ENCODE measurements at regions not wholly inside any gene's neighbourhood (a gene's known extent, or its start where the extent isn't known, plus 50 kb on each side); places are given as distances from the start of the nearest gene placed in this dataset.
A peak's percentile ranks its signal among the peaks of the same experiment; 100 is the strongest.

DNA sequence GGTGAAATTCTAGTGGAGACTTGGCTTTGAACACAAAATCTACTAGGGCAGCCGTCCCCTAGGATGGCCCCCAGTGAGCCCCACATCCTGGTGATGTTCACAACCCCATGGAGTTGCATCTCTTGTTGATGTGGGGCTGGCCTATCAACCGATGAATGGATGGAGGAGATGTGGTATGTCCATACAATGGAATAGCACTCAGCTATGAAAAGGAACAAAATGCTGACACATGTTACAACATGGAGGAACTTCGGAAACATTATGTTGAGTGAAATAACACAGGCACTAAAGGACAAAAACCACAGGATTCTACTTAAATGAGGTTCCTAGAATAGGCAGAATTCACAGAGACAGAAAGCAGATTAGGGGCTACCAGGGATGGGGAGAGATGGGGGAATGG, 80.1 kb upstream of the ASAP2 start:
- Histone ChIP-seq H3K27me3 (ENCODE audit: control insufficient read depth in 1 of 2, insufficient read depth in 2 of 2, low read length in 2 of 2) (peaks cover 1 to 10% of the 10 kb centered on the region in 2 experiments; a peak in 1 of 5 replicates), H3K9ac (ENCODE audit: insufficient read depth, low read depth, low read length) (no peak overlapping the region), H3K4me2 (ENCODE audit: low read depth, low read length) (no peak overlapping the region), H3K4me1 (ENCODE audit: insufficient read depth, low read length) (no peaks in the 10 kb centered on the region), H3K36me3 (replicated peaks in 1 of 2; ENCODE audit: control insufficient read depth in 1 of 2, insufficient read depth in 2 of 2, low read length in 2 of 2) (no peaks in the 10 kb centered on the region), H3K79me2 (ENCODE audit: insufficient read depth, low read length) (no peaks in the 10 kb centered on the region), H3K27ac (ENCODE audit: extremely low read length, insufficient read depth, low read length) (no peak overlapping the region), H4K20me1 (ENCODE audit: insufficient read depth, low read length) (no peaks in the 10 kb centered on the region), H2AFZ (ENCODE audit: low read length) (no peak overlapping the region), H3K4me3 (replicated peaks in 1 of 3; ENCODE audit: insufficient read depth in 1 of 3, low read depth in 2 of 3, low read length in 3 of 3) (no peak overlapping the region), H3K9me3 (ENCODE audit: low read length) (no peaks in the 10 kb centered on the region)
- WGBS (ENCODE audit: low lambda C conversion rate) = 34% methylated on average over 3 of the region's 3 CpGs
- intact Hi-C loops (cut with micrococcal nuclease; ENCODE audit: unreplicated experiment) = no loop called here
- CTCF ChIA-PET (ENCODE audit: low intra/inter-chr PET ratio, low total read pairs) = no interaction called here
- FAIRE-seq = no peak
- no TSS peak for BruUV-seq (replicated peaks)
- no peak for ATAC-seq
- TF ChIP-seq MAFK (conservative IDR thresholded peaks at IDR 0.05 in 1 of 2, IDR thresholded peaks at IDR 0.05 in 1 of 2; ENCODE audit: low read length in 2 of 2) = 0 out of 4 replicates have a peak, but pooled peaks have one; percentile 30
- TF ChIP-seq, protein P1, sequence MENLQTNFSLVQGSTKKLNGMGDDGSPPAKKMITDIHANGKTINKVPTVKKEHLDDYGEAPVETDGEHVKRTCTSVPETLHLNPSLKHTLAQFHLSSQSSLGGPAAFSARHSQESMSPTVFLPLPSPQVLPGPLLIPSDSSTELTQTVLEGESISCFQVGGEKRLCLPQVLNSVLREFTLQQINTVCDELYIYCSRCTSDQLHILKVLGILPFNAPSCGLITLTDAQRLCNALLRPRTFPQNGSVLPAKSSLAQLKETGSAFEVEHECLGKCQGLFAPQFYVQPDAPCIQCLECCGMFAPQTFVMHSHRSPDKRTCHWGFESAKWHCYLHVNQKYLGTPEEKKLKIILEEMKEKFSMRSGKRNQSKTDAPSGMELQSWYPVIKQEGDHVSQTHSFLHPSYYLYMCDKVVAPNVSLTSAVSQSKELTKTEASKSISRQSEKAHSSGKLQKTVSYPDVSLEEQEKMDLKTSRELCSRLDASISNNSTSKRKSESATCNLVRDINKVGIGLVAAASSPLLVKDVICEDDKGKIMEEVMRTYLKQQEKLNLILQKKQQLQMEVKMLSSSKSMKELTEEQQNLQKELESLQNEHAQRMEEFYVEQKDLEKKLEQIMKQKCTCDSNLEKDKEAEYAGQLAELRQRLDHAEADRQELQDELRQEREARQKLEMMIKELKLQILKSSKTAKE (CRISPR knock-in tag; IDR thresholded peaks at IDR 0.05; ENCODE audit: borderline replicate concordance) = no peak
- TF ChIP-seq GATA4 (IDR thresholded peaks at IDR 0.05; ENCODE audit: borderline replicate concordance, low read depth) = no peak
- peak; percentile 17; the same call in 1 of the 2 replicates for TF ChIP-seq MAFF (IDR thresholded peaks at IDR 0.05; ENCODE audit: low read depth, low read length)
- POLR2A ChIA-PET = no interaction called here
- DNase-seq (ENCODE audit: low spot score) = no peak
- in situ Hi-C loops (cut with HindIII; ENCODE audit: extremely low pct_ligation_motif_present, low pct_unique_long_range_greater_than_20kb) = no loop called here

DNA sequence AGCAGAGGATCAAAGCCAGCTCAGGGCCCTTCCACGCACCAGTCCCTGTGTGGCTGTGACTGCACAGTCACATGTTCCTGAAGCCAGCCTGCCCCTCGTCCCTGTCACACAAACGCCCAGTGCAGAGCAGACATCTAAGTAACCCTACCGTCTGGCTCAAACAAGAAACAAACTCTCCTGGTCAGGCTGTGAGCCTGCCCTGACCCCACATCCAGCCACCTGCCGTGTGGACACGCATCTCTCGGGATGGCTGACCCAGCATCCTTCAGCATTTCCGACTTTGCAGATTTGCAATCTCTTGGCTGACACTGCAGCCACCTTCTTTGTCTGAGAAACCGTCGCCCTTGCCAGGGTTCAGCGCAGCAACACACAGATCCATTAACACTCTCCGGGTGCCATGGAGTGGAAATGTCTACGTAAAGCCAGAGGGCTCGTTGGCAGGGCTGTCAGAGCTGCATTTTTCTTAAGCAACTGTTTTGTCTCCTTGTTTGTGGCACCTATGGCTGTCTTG, 82.3 kb upstream of the ASAP2 start:
- H2AFZ ChIP-seq (ENCODE audit: low read length) = no peak overlapping the region
- ChIA-PET CTCF (ENCODE audit: low intra/inter-chr PET ratio, low total read pairs) (no interaction called here), POLR2A (no interaction called here)
- H3K27ac ChIP-seq (ENCODE audit: extremely low read length, insufficient read depth, low read length) = no peak overlapping the region
- in situ Hi-C loops (cut with HindIII; ENCODE audit: extremely low pct_ligation_motif_present, low pct_unique_long_range_greater_than_20kb) = no loop called here
- TF ChIP-seq, protein P2, sequence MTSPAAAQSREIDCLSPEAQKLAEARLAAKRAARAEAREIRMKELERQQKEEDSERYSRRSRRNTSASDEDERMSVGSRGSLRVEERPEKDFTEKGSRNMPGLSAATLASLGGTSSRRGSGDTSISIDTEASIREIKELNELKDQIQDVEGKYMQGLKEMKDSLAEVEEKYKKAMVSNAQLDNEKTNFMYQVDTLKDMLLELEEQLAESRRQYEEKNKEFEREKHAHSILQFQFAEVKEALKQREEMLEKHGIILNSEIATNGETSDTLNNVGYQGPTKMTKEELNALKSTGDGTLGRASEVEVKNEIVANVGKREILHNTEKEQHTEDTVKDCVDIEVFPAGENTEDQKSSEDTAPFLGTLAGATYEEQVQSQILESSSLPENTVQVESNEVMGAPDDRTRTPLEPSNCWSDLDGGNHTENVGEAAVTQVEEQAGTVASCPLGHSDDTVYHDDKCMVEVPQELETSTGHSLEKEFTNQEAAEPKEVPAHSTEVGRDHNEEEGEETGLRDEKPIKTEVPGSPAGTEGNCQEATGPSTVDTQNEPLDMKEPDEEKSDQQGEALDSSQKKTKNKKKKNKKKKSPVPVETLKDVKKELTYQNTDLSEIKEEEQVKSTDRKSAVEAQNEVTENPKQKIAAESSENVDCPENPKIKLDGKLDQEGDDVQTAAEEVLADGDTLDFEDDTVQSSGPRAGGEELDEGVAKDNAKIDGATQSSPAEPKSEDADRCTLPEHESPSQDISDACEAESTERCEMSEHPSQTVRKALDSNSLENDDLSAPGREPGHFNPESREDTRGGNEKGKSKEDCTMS (CRISPR knock-in tag; conservative IDR thresholded peaks at IDR 0.05) = no peak
- TF ChIP-seq ZNF839 (CRISPR knock-in tag; IDR thresholded peaks at IDR 0.05; ENCODE audit: borderline replicate concordance) (no peak), ZNF7 (CRISPR knock-in tag; IDR thresholded peaks at IDR 0.05) (no peak), U2AF2 (IDR thresholded peaks at IDR 0.05; ENCODE audit: low read depth, low read length) (no peak), ZNF317 (CRISPR knock-in tag; IDR thresholded peaks at IDR 0.05) (no peak)
- H3K9ac ChIP-seq (ENCODE audit: insufficient read depth, low read depth, low read length) = no peak overlapping the region
- H3K4me2 ChIP-seq (ENCODE audit: low read depth, low read length) = no peak overlapping the region
- H3K36me3 ChIP-seq (replicated peaks in 1 of 2; ENCODE audit: control insufficient read depth in 1 of 2, insufficient read depth in 2 of 2, low read length in 2 of 2) = no peaks in the 10 kb centered on the region
- intact Hi-C loops (cut with micrococcal nuclease; ENCODE audit: unreplicated experiment) = no loop called here
- no peak overlapping the region for H3K4me3 ChIP-seq (replicated peaks in 1 of 3; ENCODE audit: insufficient read depth in 1 of 3, low read depth in 2 of 3, low read length in 3 of 3)
- H3K4me1 ChIP-seq (ENCODE audit: insufficient read depth, low read length) = no peaks in the 10 kb centered on the region
- no peaks in the 10 kb centered on the region for H3K9me3 ChIP-seq (ENCODE audit: low read length)
- peak; percentile 39; the same call in 2 of the 3 replicates for ATAC-seq
- H3K27me3 ChIP-seq (ENCODE audit: control insufficient read depth in 1 of 2, insufficient read depth in 2 of 2, low read length in 2 of 2) = peaks cover 0 to 12% of the 10 kb centered on the region in 2 experiments; a peak in 1 of 5 replicates
- H3K79me2 ChIP-seq (ENCODE audit: insufficient read depth, low read length) = no peaks in the 10 kb centered on the region
- H4K20me1 ChIP-seq (ENCODE audit: insufficient read depth, low read length) = no peaks in the 10 kb centered on the region
- DNase-seq (ENCODE audit: low spot score) = no peak
- 40% methylated on average over 13 of the region's 14 CpGs for WGBS (ENCODE audit: low lambda C conversion rate)
- FAIRE-seq = no peak
- BruUV-seq (replicated peaks) = no TSS peak

All from HepG2 (cell line).